ENCODE measurements at regions not wholly inside any gene's neighbourhood (a gene's known extent, or its start where the extent isn't known, plus 50 kb on each side); places are given as distances from the start of the nearest gene placed in this dataset.
"Not testable (repeated sequence)": the region's sequence is repeated elsewhere in the genome, so short reads cannot be mapped to it uniquely, and the experiment has no call there.

DNA sequence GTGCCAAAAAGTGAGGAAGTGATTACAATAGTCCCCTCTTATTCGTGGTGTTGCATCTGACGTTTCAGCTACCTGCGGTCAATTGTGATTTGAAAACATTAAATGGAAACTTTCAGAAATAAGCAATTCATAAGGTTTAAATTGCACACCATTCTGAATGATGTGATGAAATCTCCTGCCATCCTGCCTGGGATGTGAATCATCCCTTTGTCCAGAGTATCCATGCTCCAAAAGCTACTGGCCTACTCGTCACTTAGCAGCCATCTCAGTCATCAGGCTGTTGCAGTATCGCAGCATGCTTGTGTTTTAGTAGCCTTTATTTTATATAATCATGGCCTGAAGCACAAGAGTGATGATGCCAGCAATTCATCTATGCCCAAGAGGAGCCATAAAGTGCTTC is 97.7 kb upstream of the CDCA7L start:
- no peak overlapping the region for H3K4me2 ChIP-seq (ENCODE audit: low read depth, low read length, poor library complexity, severe bottlenecking)
- no peak overlapping the region for H3K9ac ChIP-seq (ENCODE audit: low read length)
- H3K4me3 ChIP-seq (ENCODE audit: insufficient read depth, low read length, poor library complexity, severe bottlenecking): no peak overlapping the region
- H3K79me2 ChIP-seq (ENCODE audit: insufficient read depth, low read length): no peaks in the 10 kb centered on the region
- H3K9me2 ChIP-seq (replicated peaks; ENCODE audit: insufficient read depth, low read length): no peaks in the 10 kb centered on the region
- no peaks in the 10 kb centered on the region for H3K9me3 ChIP-seq (ENCODE audit: insufficient read depth, low read length)
- no peaks in the 10 kb centered on the region for H4K20me1 ChIP-seq (ENCODE audit: low read depth, low read length)
- H3K36me3 ChIP-seq (ENCODE audit: low read length): no peaks in the 10 kb centered on the region
- no peak overlapping the region for H2AFZ ChIP-seq (ENCODE audit: low read depth, low read length, severe bottlenecking)
- H3K27me3 ChIP-seq (ENCODE audit: low read length): no peaks in the 10 kb centered on the region
- no peaks in the 10 kb centered on the region for H3F3A ChIP-seq (ENCODE audit: insufficient read depth)
- TF ChIP-seq EZH2phosphoT487 (conservative IDR thresholded peaks at IDR 0.05; ENCODE audit: low read length): no peak
- TF ChIP-seq, protein P1, sequence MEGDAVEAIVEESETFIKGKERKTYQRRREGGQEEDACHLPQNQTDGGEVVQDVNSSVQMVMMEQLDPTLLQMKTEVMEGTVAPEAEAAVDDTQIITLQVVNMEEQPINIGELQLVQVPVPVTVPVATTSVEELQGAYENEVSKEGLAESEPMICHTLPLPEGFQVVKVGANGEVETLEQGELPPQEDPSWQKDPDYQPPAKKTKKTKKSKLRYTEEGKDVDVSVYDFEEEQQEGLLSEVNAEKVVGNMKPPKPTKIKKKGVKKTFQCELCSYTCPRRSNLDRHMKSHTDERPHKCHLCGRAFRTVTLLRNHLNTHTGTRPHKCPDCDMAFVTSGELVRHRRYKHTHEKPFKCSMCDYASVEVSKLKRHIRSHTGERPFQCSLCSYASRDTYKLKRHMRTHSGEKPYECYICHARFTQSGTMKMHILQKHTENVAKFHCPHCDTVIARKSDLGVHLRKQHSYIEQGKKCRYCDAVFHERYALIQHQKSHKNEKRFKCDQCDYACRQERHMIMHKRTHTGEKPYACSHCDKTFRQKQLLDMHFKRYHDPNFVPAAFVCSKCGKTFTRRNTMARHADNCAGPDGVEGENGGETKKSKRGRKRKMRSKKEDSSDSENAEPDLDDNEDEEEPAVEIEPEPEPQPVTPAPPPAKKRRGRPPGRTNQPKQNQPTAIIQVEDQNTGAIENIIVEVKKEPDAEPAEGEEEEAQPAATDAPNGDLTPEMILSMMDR (IDR thresholded peaks at IDR 0.05; ENCODE audit: insufficient read depth, low read length, poor library complexity, severe bottlenecking): no peak
- no peak overlapping the region for H3K27ac ChIP-seq (ENCODE audit: low read depth, low read length)

DNA sequence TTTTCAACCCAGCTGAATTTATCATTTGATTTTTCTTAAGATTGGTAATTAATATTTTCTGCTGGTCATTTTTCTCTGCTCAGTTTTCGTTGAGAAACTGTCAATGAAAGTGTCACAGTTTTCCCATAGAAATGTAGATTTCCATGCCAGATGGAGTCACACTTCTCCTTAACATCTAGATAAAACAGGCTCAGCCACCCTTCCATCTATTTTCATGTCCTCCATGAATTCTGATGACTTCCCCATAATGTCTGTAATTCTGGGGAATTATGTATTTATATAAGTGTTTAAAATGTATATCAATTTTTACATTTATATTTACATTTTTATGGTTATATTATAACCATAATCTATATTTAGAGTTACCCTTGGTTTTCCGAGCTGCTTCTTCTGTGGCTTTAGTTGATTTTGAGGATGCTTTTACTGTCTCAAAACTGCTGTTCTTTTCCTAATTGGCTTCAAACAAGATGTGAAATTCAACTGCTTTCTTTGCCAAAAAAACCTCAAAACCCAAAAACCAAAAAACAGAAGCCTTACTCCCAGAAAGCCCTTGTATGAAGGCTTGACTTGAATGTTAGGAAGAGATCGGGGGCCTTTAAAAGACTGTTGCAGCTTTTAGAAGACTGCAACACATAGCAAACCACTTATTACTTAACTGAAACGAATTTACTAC is 95.4 kb upstream of the CDCA7L start:
- Histone ChIP-seq H3K4me2 (ENCODE audit: low read depth, low read length, poor library complexity, severe bottlenecking) (no peak overlapping the region), H3K27ac (ENCODE audit: low read depth, low read length) (no peak overlapping the region), H3K4me3 (ENCODE audit: insufficient read depth, low read length, poor library complexity, severe bottlenecking) (no peak overlapping the region), H4K20me1 (ENCODE audit: low read depth, low read length) (no peaks in the 10 kb centered on the region), H3K9me3 (ENCODE audit: insufficient read depth, low read length) (no peaks in the 10 kb centered on the region), H3K9ac (ENCODE audit: low read length) (no peak overlapping the region), H3F3A (ENCODE audit: insufficient read depth) (no peaks in the 10 kb centered on the region), H3K9me2 (replicated peaks; ENCODE audit: insufficient read depth, low read length) (no peaks in the 10 kb centered on the region), H3K27me3 (ENCODE audit: low read length) (no peaks in the 10 kb centered on the region), H2AFZ (ENCODE audit: low read depth, low read length, severe bottlenecking) (no peak overlapping the region), H3K79me2 (ENCODE audit: insufficient read depth, low read length) (no peaks in the 10 kb centered on the region), H3K36me3 (ENCODE audit: low read length) (no peaks in the 10 kb centered on the region)
- no peak for TF ChIP-seq EZH2phosphoT487 (conservative IDR thresholded peaks at IDR 0.05; ENCODE audit: low read length)
- TF ChIP-seq, protein P1 (IDR thresholded peaks at IDR 0.05; ENCODE audit: insufficient read depth, low read length, poor library complexity, severe bottlenecking): no peak

DNA sequence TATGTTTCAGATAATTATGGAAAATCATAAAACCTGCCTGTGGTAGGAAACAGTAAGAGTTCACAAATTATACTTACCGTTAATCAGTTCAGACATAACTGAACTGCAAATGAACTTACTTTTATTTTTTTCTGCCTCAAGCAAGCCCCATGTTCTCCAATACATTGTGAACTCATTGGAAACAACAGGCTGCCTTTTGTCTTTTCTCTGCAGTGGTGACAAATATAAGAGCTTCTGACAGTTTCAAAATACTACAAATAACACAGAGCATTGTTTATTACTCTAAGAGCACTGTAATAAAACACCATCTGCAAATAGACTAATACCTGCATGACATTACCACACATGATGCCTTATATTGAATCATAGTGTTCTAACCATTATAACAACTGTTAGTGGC is 94.0 kb upstream of the CDCA7L start:
- Histone ChIP-seq H3K27ac (ENCODE audit: low read depth, low read length) (no peak overlapping the region), H3K9me3 (ENCODE audit: insufficient read depth, low read length) (no peaks in the 10 kb centered on the region), H3K9ac (ENCODE audit: low read length) (no peak overlapping the region), H3K4me2 (ENCODE audit: low read depth, low read length, poor library complexity, severe bottlenecking) (no peak overlapping the region), H3K9me2 (replicated peaks; ENCODE audit: insufficient read depth, low read length) (no peaks in the 10 kb centered on the region), H3K79me2 (ENCODE audit: insufficient read depth, low read length) (no peaks in the 10 kb centered on the region), H3F3A (ENCODE audit: insufficient read depth) (no peaks in the 10 kb centered on the region), H3K4me3 (ENCODE audit: insufficient read depth, low read length, poor library complexity, severe bottlenecking) (no peak overlapping the region), H2AFZ (ENCODE audit: low read depth, low read length, severe bottlenecking) (no peak overlapping the region), H3K27me3 (ENCODE audit: low read length) (no peaks in the 10 kb centered on the region), H4K20me1 (ENCODE audit: low read depth, low read length) (no peaks in the 10 kb centered on the region), H3K36me3 (ENCODE audit: low read length) (no peaks in the 10 kb centered on the region)
- no peak for TF ChIP-seq EZH2phosphoT487 (conservative IDR thresholded peaks at IDR 0.05; ENCODE audit: low read length)
- TF ChIP-seq, protein P1 (IDR thresholded peaks at IDR 0.05; ENCODE audit: insufficient read depth, low read length, poor library complexity, severe bottlenecking): no peak

- H3K9ac ChIP-seq (ENCODE audit: low read length); H3K4me2 ChIP-seq (ENCODE audit: low read depth, low read length, poor library complexity, severe bottlenecking); H3K9me2 ChIP-seq (replicated peaks; ENCODE audit: insufficient read depth, low read length); H3K27ac ChIP-seq (ENCODE audit: low read depth, low read length); H3K9me3 ChIP-seq (ENCODE audit: insufficient read depth, low read length); H3K36me3 ChIP-seq (ENCODE audit: low read length); H3K27me3 ChIP-seq (ENCODE audit: low read length); H2AFZ ChIP-seq (ENCODE audit: low read depth, low read length, severe bottlenecking); H3K79me2 ChIP-seq (ENCODE audit: insufficient read depth, low read length); H3F3A ChIP-seq (ENCODE audit: insufficient read depth); H3K4me3 ChIP-seq (ENCODE audit: insufficient read depth, low read length, poor library complexity, severe bottlenecking); H4K20me1 ChIP-seq (ENCODE audit: low read depth, low read length): not testable (repeated sequence)
These were observed 86.7 kb upstream of the CDCA7L start for GRCh38 chr7:22032356-22032755.

DNA sequence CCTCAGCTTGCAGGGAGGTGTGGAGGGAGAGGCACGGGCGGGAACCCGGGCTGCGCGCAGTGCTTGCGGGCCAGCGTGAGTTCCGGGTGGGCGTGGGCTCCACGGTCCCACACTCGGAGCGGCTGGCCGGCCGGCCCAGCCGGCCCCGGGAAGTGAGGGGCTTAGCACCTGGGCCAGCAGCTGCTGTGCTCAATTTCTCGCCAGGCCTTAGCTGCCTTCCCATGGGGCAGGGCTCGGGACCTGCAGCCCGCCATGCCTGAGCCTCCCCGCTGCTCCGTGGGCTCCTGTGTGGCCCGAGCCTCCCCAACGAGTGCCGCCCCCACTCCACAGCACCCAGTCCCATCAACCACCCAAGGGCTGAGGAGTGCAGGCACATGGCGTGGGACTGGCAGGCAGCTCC is 83.0 kb upstream of the CDCA7L start:
- not testable (repeated sequence) for H3K79me2 ChIP-seq (ENCODE audit: insufficient read depth, low read length); H3K4me2 ChIP-seq (ENCODE audit: low read depth, low read length, poor library complexity, severe bottlenecking); H2AFZ ChIP-seq (ENCODE audit: low read depth, low read length, severe bottlenecking); H3K27me3 ChIP-seq (ENCODE audit: low read length); H3K9me2 ChIP-seq (replicated peaks; ENCODE audit: insufficient read depth, low read length); H3K4me3 ChIP-seq (ENCODE audit: insufficient read depth, low read length, poor library complexity, severe bottlenecking); H4K20me1 ChIP-seq (ENCODE audit: low read depth, low read length); H3K27ac ChIP-seq (ENCODE audit: low read depth, low read length); H3K9ac ChIP-seq (ENCODE audit: low read length); H3K9me3 ChIP-seq (ENCODE audit: insufficient read depth, low read length); H3F3A ChIP-seq (ENCODE audit: insufficient read depth); H3K36me3 ChIP-seq (ENCODE audit: low read length)
